ENCODE measurements at regions not wholly inside any gene's neighbourhood (a gene's known extent, or its start where the extent isn't known, plus 50 kb on each side); places are given as distances from the start of the nearest gene placed in this dataset.

DNA sequence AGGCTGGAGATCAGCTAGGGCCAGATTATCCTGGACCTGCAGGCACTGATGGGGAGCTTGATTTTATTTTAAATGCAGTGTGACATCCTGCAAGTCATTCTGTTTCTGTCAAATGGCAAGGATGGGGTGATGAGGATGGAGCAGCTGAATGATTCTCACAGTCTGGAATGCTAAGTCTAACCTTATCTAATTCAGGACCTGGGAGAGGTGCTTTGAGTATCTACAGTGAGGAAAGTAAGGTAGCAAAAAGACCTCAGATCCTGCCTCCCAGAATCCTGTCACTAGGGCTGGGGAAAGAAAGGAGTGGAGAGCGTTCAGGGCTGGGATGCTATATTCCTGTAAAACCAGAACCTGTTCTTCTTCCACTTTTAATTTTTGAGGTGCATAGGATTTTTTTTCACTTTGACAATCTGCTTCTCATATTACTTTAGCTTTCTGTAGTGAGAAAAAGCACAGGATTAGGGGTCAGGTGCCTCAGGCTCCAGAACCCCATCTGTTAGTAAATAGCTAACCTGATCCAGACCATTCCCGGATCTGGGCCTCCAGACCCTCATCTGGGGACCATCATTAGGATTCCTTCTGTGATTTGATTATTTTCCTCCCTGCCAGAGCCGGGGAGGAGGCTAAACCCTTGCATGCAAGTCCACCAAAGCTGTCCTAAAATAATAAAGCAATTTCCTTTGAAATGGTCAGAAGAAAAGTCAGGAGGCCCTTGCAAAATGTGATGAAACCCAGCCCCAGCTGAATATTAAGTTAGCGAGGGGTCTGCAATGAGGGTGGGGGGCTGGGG lies 54.7 kb downstream of the ASCL1 start:
- no peak for DNase-seq

DNA sequence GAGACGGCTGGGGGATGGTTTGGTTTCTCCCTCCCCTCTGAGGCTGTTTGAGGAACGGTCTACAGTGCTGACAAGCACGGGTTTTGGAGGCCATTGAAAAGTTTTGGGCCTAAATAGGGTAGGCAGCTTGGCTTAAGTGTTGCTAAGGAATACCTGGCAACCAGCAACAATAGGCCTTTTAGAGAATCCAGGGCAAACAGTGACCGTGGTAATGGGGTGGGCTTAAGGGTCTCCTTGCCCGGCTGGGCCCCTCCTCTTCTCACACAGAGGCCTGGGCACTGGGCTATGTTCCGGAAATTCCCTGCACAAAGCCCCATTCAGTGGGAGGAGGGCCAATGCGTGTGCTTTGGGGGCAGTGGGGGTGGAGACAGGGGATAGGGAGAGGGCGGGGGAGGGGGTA lies 55.4 kb downstream of the ASCL1 start:
- no peak for DNase-seq

GRCh38 chr12:103013741-103014300 lies 56.3 kb downstream of the ASCL1 start:
- no peak for DNase-seq

DNA sequence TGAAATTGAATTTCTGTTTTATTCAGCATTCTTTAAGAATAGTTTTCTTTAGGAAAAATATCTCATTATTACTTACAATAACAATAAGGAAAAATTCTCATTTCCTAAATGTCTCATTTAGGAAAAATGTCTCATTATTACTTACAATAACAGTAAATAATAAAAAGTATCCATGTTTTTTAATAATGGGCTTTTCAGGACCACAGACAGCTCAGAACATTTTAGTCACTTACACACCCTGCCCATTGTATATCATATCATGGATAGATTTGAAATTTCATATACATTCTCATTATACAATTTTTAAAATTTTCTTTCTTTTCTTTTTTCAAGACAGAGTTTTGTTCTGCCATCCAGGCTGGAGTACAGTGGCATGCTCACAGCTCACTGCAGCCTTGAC lies 58.9 kb downstream of the ASCL1 start:
- DNase-seq, result no peak

GRCh38 chr12:103020839-103021238 lies 63.4 kb downstream of the ASCL1 start:
- DNase-seq, result no peak

GRCh38 chr12:103021538-103022218 lies 64.2 kb downstream of the ASCL1 start:
- no peak for DNase-seq

- DNase-seq, result no peak
Observed at GRCh38 chr12:103024650-103025049, 67.2 kb downstream of the ASCL1 start.

DNA sequence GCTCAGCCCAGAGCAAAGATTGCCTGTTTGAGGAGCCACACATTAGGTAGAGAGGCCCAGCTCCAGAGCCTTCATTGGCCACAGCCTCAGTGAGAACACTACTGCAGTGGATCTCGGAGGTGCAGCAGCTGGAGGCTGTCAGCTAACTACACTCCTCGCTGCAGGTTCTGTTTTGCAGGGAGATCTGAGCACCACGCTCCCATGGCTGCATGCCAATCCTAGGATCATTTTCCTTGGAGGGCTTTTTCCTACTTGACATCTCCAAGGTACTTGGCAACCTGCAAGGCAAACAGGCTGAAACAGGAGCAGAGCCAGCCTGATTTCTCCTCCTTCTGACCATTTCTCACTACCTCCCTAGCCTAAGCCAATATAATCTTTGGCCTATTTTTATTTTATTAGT lies 69.2 kb downstream of the ASCL1 start:
- DNase-seq, result peak; percentile 95

DNA sequence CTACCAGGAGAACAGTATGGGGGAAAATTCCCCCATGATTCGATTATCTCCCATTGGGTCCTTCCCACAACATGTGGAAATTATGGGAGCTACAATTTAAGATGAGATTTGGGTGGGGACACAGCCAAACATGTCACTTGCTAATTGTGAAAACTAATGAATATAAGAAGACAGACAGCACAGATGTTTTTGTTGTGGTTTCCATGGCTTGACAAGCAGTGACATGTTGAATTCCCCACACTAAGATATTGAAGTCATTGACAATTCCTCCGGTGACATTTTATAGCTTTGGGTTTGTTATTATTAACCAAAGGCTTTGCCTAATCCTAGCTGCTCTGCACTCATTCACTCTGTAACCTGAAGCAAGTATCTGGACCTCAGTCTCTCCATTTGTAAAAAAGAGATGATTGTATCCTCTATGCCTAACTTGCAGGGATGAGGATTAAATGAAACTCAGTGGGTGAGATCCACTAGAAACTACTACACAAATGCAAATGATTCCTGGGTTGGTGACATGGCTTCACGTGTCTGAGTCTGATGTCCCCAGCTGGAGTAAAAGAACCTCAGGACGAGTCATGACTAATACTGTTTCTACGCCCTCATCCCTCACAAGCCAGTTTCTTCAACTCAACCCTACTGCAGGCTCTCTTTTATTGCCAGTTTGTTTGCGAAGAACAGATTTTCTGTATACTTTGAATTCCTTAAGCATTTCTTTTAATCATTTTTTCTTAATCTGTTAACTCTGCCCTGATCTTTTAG lies 71.6 kb downstream of the ASCL1 start:
- no peak for DNase-seq

- DNase-seq, result no peak
Observed at GRCh38 chr12:103036581-103037214, 79.2 kb downstream of the ASCL1 start.

DNA sequence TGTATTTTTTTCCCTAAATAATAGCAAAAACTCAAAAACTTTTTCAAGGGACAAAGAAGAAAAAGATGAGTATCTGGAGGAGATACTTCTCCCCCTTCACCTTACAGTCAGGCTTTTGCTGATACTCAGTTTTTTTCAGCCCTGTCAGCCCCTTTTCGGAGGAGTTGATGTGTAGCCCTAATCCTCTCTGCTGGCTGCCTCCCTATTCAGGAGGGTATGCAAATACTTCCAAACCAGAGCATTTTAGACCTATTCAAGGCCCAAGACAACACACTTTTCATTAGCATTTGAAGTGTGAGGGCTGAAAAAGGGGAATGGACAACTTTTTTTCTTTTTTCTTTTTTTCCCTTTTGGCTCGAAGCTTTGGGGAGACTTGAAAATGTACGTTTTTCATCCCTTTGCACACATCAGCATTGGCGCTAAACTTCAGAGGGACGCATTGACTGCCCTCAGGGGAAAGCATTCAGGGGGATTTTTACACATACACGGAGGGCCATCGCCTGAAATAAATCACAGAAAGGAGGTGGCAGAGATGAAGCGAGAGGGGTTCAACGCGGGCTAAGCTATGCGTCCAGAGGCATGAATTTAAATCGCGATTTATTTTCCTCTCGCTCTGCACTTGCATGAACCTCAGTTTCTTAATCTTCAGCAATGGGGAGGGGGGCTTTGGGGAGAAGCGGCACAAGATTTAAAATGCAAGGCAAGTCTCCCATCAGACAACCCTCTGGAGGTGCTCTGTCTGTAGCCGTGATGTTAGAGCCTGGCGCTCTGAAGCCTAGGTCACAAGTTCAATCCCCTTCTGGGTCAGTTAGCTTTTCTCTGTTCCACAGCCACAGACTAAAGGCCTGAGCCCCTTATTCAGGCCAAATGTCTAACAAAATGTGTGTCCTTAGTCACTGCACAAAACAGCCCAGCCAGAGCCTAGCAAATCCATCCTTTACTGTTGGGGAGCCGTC lies 86.3 kb downstream of the ASCL1 start:
- DNase-seq, result no peak

GRCh38 chr12:103046154-103046553 lies 88.7 kb downstream of the ASCL1 start:
- no peak for DNase-seq

- DNase-seq, result no peak
Observed at GRCh38 chr12:103050273-103050672, 92.8 kb downstream of the ASCL1 start.

- no peak for DNase-seq
Observed at GRCh38 chr12:103053089-103053488, 95.6 kb downstream of the ASCL1 start.

GRCh38 chr12:103073630-103074029 lies 116.2 kb downstream of the ASCL1 start:
- no peak for DNase-seq

DNA sequence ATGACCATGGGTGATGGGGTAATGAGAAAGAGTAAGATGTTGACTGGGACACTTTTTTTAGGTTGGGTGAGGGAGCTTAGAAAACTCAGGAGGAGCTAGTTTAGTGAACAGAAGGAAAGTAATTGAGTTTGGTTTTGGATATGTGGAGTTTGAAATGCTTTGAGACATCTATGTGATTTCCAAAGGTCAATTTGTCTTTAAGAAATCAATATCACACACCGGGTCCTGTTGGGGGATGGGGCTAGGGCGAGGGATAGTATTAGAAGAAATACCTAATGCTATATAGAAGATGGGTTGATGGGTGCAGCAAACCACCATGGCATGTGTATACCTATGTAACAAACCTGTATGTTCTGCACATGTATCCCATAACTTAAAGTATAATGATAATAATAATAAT lies 118.4 kb downstream of the ASCL1 start:
- no peak for DNase-seq

DNA sequence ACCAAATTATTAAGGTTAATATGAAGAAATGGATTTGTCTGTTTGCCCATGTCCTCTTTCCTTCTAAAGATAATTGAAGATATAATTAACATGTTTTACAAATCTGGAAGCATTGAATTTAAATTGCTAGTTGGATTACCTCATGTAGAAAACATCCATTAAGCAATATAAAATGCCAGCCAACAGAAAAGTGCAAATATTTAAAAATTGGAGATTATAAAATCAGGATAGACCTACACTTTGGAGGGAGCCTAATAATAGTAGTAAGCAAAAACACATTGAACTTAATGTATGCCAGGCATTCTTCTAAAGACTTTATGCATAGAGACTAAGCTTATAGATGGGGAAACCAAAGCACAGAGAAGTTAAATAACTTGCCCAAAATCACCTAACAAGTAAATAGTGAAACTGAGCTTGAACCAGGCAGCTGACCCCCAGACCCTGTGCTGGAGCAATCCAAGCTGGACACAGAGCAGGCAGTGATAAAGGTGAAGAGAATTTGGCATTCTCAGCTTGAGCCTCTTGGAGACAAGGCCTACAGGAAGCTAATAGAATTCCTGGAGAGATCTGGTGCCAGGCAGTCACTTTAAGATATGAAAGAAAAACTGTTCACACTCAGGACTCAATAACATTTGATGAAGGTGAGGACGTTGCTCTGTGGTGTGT lies 119.8 kb downstream of the ASCL1 start:
- DNase-seq, result no peak

GRCh38 chr12:103085541-103085940 lies 128.1 kb downstream of the ASCL1 start:
- peak; percentile 42 for DNase-seq

- DNase-seq, result no peak
Observed at GRCh38 chr12:103086471-103086870, 129.0 kb downstream of the ASCL1 start.

DNA sequence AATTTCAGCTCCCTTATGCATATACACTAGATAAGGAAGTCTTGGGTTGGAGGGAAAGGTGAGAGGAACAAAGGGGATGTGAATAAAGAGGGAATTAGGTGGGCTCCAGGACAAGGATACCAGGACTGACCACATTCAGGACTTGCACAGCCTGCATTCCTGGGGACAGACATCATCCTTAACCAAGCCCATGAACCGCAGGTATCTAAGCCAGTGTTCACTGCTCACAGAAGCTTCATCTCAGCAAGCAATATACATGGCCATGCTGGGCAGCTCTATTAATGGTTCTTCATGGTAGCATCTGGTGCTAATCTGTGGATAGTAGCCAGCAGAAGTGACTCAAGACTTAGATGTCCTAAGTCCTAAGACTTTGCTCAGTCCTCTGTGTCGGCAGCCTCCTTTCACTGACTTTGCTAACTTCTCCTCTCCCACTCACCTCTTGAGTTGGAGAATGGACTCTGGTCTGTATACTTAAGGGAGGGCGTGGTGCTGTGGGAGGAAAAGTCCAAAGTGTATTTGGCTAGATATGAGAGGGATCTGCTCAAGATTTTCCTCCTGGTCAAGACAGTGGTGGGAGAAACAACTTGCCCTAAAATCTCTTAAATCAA lies 136.1 kb downstream of the ASCL1 start:
- DNase-seq, result no peak

- no peak for DNase-seq
Observed at GRCh38 chr12:103097496-103097895, 140.0 kb downstream of the ASCL1 start.

Measured in NCI-H510A treated with DMSO at 0.1 percent for 48 hours (cell line).